ENCODE measurements at regions not wholly inside any gene's neighbourhood (a gene's known extent, or its start where the extent isn't known, plus 50 kb on each side); places are given as distances from the start of the nearest gene placed in this dataset.

GRCh38 chr7:127064-127598, 65.2 kb upstream of the FAM20C start:
- ATAC-seq (no peak), DNase-seq (ENCODE audit: low read depth, low spot score) (no peak)
- TF ChIP-seq POLR2A (IDR thresholded peaks at IDR 0.05; ENCODE audit: borderline replicate concordance, extremely low read depth, insufficient read depth, insufficient read length) (no peak), SRF (IDR thresholded peaks at IDR 0.05; ENCODE audit: low read depth) (no peak), JUND (IDR thresholded peaks at IDR 0.05) (no peak), FOSL1 (IDR thresholded peaks at IDR 0.05; ENCODE audit: low read depth) (no peak), CBX3 (IDR thresholded peaks at IDR 0.05; ENCODE audit: low read depth) (no peak), YY1 (IDR thresholded peaks at IDR 0.05; ENCODE audit: extremely low read depth, insufficient replicate concordance, low read depth, low read length) (no peak), MAX (IDR thresholded peaks at IDR 0.05) (no peak), EGR1 (IDR thresholded peaks at IDR 0.05; ENCODE audit: low read depth) (no peak), SIN3A (IDR thresholded peaks at IDR 0.05; ENCODE audit: low read depth) (no peak), CTCF (IDR thresholded peaks at IDR 0.05 in 2 of 3, conservative IDR thresholded peaks at IDR 0.05 in 1 of 3; ENCODE audit: borderline replicate concordance in 1 of 3, insufficient read depth in 1 of 3, low read depth in 2 of 3, low read length in 2 of 3) (no peak)
- no peaks in the 10 kb centered on the region for H4K20me1 ChIP-seq (ENCODE audit: insufficient read depth)
- H3K27me3 ChIP-seq (ENCODE audit: insufficient read depth, low read length), result peaks cover 11% of the 10 kb centered on the region; the same call in 1 of the 2 replicates
- no peak overlapping the region for H3K27ac ChIP-seq (ENCODE audit: low read depth, low read length)
- CTCF ChIA-PET, result no interaction called here
- no TSS peak for BruUV-seq (replicated peaks)
- H3K4me1 ChIP-seq (ENCODE audit: control insufficient read depth in 1 of 2, insufficient read depth in 2 of 2, low read length in 2 of 2), result no peaks in the 10 kb centered on the region
- no peaks in the 10 kb centered on the region for H3K79me2 ChIP-seq (ENCODE audit: insufficient read depth, low read length)
- no peak overlapping the region for H3K9ac ChIP-seq (ENCODE audit: low read length)
- intact Hi-C loops (cut with micrococcal nuclease), result no loop called here
- RAD21 ChIA-PET (ENCODE audit: low non-redundant PET in 1 of 2, low total read pairs in 2 of 2, uncharacterized antibody in 2 of 2, unreplicated experiment in 2 of 2), result no interaction called here
- POLR2A ChIA-PET, result no interaction called here
- H3K9me2 ChIP-seq (ENCODE audit: insufficient read depth), result no peaks in the 10 kb centered on the region
- H3K4me2 ChIP-seq (ENCODE audit: low read length), result no peak overlapping the region
- no peaks in the 10 kb centered on the region for H3K36me3 ChIP-seq (ENCODE audit: control insufficient read depth in 1 of 2, insufficient read depth in 2 of 2, low read length in 2 of 2)
- no peaks in the 10 kb centered on the region for H3K9me3 ChIP-seq (ENCODE audit: control insufficient read depth in 1 of 2, insufficient read depth in 1 of 2, low read depth in 1 of 2, low read length in 2 of 2)
- H3K4me3 ChIP-seq (replicated peaks in 1 of 2; ENCODE audit: low read depth in 1 of 2, low read length in 2 of 2), result no peak overlapping the region
- no peak overlapping the region for H2AFZ ChIP-seq (ENCODE audit: low read depth, low read length, poor library complexity, severe bottlenecking)
